GM21381 (cell line): ENCODE measurements at regions not wholly inside any gene's neighbourhood (a gene's known extent, or its start where the extent isn't known, plus 50 kb on each side); places are given as distances from the start of the nearest gene placed in this dataset.

Source experiments
- ATAC-seq: cut with Tn5 transposase; IDR thresholded peaks from one replicate; pipeline ENCODE4 v1.9.1; 2021; ENCODE audit warnings: mild to moderate bottlenecking, moderate library complexity; ENCODE audit not compliant: unreplicated experiment

- no peak for ATAC-seq
Observed at GRCh38 chrX:39648548-39649254, 449.1 kb downstream of the BCOR start.

DNA sequence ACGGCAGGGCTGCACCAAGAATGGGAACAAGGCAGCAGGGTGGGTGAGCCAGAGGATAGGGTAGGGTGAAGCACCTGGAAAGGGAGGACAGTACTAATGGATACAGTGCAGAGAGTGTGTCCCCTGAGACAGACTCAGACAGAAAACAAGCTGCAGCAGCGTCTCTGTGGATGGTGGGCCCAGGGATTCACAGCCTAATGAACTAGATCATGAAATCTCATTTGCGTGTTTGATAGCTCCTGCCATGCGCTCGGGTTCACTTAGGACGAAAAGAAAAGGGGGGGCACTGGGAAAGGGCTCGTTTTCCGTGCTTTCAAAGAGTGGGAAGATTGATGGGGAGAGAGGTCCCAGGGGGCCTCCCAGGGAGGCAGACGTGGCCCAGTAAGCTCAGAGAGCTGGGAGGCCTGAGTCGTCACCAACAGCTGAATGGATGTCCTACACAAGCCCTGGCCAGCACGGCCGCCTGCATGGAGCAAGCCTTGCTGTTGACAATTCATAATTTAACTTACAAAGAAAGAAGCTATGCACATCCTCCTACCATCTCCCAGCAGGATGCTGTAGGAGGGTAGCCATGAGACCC lies 446.9 kb downstream of the BCOR start:
- ATAC-seq = no peak

- ATAC-seq = no peak
Observed at GRCh38 chrX:39652336-39652735, 445.4 kb downstream of the BCOR start.

- ATAC-seq = no peak
Observed at GRCh38 chrX:39653691-39654090, 444.1 kb downstream of the BCOR start.

DNA sequence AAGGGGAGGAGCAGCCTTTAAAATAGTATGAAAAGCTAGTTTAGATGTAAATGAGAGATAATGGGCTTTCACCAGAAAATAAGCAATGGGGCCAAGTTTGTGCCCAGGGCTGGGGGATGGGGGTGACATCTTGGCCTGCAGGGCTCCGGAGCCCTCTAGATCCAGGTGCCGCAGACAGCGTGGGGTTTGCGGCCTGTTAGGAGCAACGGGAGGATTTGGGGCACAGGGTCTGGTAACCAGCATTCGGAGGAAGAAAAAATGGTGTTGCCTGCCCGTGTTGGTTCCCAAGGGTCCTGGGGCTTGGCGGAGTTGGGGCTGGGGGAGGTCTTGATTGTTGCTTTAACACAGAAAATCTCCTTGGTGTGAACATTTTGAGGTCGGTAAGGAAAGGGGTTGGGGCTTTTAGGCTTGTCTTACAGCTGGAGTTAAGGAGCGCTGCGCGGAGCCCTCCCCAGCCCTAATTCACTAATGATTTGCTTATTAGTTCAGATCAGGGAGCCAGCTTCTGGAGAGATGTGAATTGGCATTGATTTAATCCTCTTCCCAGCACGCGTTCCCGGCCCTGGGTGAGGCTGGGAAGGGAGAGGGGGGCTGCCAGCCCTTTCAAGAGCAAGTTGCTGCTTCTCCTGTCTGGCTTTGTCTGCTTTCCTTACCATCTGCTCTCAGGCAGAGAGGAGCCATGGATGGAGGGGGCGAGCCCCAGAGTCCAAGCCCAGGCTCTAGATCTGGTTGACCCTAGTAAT lies 443.4 kb downstream of the BCOR start:
- ATAC-seq = no peak

DNA sequence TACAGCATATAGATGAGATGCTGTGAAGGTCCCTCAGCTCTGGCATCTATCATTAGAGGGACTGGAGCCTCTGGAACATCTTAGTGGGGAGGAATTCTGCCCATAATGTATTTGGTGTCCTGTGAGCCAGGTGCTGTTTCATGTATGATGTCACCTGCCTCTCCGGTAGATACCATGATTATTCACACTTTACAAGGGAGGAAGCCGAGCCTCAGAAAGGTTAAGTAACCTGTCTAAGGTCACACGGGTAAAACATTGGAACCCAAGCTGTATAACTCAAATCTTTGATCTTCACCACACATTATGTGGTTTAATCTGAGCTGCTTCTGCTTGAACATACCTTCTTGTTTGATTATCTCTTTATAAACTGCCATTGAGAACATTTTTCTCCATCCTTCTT lies 442.8 kb downstream of the BCOR start:
- no peak for ATAC-seq

DNA sequence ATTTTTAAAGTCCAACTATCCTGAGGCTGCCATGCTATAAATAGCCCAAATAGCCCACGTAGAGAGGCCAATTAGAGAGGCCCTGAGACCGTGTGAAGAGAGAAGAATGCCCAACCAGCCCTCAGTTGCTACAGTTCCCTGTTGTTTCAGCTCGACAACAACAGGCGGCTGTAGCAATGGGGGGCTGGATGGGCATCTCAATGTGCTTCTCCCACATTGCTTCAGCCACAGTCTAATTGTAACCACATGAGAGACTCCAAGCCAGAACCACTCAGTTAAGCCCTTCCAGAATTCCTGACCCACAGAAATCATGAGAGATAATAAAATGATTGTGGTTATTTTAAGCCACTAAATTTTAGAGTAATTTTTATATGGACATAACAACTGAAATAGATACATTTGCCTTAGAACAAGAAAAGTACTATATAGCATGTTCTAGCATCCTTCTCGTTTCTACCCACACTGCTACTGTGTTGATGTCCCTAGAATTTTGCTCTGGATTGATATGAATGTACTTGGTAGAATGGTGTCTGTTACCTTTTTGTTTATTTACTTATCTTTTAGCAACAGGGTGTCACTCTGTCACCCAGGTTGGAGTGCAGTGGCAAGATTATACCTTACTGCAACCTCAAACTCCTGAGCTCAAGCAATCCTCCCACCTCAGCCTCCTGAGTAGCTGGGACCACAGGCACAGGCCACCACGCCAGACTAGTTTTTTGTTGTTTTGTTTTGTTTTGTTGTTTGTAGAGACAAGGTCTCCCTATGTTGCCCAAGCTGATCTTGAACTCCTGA lies 436.4 kb downstream of the BCOR start:
- ATAC-seq = no peak

DNA sequence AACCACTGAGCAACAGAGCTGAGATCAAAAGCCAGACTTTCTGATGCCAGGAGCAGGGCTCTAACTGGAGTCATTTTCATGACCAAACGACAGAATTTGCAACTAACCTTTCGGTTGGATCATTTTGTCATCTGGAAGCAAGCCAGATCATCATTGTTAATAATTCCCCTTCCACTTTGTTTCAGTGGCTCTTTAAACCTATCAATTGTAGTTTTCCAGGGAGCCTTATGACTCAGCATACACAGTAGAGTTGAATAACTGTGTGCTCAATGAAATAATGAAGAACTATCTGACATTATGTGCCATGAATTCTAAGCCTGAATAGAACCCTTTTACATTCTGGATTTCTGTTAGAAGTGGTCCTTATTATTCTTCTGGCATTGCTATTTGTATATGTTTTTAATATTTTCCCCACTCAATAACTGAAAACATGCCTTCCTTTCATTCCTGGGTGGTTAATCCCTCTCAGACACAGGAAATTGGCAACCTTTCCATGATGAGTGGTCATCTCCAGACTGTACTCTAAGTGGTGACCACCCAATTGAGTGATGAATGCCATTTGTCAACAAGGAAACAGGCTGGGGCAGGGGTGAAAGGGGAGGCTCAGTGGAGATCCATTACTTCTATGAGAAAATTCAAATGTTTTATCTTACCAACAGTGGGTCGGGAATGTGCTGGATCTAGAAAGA lies 431.8 kb downstream of the BCOR start:
- ATAC-seq = no peak

DNA sequence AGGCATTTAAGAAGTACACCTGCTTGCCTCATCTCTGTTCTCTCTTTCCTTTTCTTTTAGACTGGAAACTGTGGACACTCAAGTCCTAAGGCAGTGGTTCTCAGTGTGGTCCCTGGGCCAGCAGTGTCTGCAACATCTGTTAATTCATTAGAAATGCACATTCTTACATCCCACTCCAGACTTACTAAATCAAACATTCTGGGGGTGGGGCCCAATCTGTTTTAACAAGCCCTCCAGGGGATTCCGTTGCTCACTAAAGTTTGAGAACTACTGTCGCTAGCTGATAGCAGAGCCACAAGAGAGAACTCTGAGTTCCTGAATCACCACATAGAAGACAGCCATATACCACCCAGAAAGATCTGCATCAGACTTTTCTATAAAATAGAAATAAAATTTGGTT lies 430.6 kb downstream of the BCOR start:
- no peak for ATAC-seq

- no peak for ATAC-seq
Observed at GRCh38 chrX:39667736-39668482, 429.8 kb downstream of the BCOR start.

- no peak for ATAC-seq
Observed at GRCh38 chrX:39669668-39670067, 428.1 kb downstream of the BCOR start.

GRCh38 chrX:39670281-39670680 lies 427.5 kb downstream of the BCOR start:
- ATAC-seq = no peak

DNA sequence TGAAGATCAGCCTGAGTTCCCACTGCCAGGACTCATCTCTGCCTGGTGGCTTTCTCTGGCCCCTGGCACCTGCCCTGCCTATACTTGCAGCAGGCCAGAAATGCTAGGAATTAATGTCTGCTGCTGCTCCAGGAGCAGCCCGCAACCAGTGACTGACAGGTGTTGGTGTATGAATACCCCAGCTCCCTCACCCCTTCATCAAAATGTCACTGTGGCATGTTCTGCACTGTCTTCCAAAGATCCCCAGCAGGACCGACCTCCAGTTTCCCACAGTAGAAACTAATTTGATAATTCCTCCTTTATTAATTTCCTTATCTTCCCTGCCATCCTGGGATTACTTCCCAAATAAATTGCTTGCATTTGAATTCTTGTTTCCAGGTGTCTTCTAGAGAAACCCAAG lies 425.4 kb downstream of the BCOR start:
- ATAC-seq = no peak

DNA sequence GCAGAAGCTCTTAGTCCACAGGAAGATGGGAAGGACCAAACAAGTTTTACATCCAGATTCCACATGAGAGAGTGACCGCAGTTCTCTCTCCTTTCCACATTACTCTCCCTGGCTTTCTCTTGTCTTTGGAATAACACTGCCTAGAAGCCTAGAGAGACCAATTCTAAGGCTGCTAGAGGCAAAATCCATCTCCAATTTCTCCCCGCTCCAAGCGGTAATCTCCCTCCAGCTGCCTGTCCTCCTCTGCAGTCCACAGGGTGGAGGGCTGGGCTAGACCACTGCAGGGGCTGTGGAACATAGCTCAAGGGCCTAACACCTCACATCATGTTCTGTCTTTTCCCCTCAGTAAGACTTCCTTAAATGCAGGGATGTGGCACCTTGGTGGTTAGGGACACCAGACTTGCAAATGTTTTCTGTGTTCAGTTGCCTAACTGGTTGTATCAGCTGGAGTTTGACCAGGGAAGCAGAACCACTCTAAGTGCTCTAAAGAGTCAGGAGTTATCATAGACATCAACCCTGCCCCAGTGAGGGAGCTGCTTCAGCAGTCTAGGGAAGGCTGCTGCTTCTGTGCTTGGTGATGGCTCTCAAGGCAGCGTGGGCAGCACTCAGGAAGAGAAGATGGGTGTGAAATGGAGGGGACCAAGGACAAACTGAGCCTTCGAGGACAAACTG lies 423.1 kb downstream of the BCOR start:
- no peak for ATAC-seq

DNA sequence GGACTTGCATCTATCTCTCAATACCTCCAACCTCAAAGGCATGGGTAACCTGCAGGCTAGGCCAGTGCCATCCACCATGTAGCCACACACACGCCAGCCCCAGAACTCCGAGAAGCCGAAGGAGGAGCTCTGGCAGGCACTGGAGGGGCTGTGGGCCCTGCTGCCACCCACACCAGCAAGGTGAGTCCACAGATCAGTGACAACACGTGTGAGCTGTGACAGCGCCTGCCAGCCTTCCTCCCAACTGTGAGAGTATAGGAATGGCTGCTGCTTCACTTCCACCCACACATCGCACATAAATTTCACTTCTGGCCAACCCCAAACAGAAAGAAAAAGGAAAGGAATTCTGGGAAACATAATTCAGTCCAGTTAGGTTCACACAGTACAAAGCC lies 422.6 kb downstream of the BCOR start:
- ATAC-seq = no peak

DNA sequence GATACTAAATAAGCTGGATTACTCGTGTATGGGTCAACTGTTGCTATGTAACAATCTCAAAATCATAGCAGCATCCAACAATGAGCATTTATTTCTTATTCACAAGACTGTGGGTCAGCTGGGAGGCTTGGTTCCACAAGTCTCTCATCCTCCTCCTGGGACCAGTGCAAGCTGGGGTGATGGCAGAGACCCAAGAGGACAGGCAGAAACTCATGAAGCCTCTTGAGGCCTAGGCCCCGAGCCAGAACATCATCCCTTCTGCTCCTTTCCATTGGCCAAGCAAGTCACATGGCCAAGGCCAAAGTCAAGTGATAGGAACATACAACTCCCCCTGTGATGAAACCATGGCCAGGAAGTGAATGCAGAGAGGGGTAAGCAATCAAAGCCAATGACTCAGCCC lies 422.1 kb downstream of the BCOR start:
- ATAC-seq = no peak

DNA sequence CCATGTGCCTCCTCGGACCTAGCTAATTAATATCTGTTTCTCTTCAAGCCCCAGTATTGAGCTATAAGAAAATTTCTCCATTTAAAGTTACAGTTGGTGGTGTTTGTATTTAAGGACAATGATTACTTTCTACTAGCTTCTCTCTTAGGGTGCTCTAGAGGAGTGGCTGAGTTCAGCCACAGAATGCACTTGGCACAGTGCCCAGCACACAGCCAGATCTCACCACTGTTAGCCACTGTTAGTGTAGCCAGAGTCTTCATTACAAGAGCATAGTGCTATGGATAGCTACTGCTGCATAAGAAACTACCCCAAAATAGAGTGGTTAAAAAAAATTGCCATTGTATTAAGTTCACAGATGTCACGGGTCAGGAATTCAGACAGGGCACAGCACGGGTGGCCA lies 421.3 kb downstream of the BCOR start:
- no peak for ATAC-seq

GRCh38 chrX:39677585-39677977 lies 420.2 kb downstream of the BCOR start:
- ATAC-seq = no peak

DNA sequence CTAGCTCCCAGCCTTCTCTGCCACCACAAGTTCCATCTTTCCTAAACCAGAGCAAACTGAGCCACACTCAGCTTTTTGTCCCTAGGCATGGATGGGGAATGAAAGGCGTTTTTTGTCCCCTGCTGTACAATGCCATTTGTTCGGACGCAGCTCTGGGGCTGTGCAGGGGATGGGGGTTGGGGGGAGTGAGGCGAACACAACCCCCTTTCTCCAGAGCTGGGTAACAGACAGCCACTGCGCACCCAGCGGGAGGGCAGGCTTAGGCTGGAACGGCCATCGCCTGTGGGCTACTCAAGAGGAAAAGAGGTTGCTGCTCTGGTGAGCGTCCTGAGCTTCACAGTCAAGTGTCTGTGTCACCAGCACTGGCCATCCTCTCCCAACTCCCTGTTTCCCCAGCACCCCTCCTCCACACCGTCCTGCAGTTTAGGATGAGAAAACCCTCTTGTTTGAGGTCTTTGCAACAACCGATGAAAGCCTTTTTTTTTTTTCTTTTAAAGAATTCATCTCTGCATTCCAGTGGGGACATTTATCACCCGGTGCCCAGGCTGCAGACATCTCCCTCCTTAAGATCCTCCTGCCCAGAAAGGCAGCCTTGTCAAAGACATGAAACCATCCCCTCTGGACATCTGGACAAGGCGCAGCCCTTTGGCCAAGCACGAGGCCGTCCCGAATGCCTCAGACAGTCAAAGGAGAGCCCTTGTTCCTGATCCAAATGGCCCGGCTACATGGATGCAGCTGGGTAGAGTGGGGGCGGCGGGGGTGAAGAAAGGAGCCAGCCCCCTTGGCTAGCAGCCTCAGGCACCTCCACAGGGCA lies 419.6 kb downstream of the BCOR start:
- no peak for ATAC-seq
